ENCODE measurements at regions not wholly inside any gene's neighbourhood (a gene's known extent, or its start where the extent isn't known, plus 50 kb on each side); places are given as distances from the start of the nearest gene placed in this dataset.

DNA sequence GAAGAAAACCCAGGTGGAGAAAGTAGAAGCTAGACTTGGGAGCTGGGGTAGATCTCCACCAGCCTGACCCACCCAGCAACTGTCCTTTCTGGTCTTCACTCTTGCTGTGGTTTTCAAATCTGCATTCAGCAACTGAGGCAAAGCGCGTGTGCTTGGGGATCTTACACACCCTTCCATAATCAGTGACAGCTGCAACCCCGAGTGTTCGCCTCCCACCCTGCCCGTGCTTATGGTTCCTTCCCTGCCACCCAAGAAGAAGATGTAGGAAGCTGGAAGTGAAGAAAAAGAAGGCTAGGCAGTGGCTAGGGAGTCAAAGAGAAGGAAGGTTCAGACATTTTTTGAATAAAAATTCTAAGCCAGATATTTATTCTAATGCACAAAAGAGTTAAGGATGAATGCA, 162.6 kb upstream of the CCND2 start:
- TF ChIP-seq, protein P1, sequence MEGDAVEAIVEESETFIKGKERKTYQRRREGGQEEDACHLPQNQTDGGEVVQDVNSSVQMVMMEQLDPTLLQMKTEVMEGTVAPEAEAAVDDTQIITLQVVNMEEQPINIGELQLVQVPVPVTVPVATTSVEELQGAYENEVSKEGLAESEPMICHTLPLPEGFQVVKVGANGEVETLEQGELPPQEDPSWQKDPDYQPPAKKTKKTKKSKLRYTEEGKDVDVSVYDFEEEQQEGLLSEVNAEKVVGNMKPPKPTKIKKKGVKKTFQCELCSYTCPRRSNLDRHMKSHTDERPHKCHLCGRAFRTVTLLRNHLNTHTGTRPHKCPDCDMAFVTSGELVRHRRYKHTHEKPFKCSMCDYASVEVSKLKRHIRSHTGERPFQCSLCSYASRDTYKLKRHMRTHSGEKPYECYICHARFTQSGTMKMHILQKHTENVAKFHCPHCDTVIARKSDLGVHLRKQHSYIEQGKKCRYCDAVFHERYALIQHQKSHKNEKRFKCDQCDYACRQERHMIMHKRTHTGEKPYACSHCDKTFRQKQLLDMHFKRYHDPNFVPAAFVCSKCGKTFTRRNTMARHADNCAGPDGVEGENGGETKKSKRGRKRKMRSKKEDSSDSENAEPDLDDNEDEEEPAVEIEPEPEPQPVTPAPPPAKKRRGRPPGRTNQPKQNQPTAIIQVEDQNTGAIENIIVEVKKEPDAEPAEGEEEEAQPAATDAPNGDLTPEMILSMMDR (IDR thresholded peaks at IDR 0.05): no peak
- no peak for TF ChIP-seq POLR2A (IDR thresholded peaks at IDR 0.05)
